HS-5 (cell line): ENCODE measurements at regions not wholly inside any gene's neighbourhood (a gene's known extent, or its start where the extent isn't known, plus 50 kb on each side); places are given as distances from the start of the nearest gene placed in this dataset.

Experiments
- DNase-seq: peaks from one replicate; pipeline ENCODE4 v3.0.0-alpha.2; 2012; ENCODE audit warnings: low read depth

- no peak for DNase-seq
Observed at GRCh38 chr13:76795701-76796695, 90.2 kb downstream of the KCTD12 start.

- peak; percentile 19 for DNase-seq
Observed at GRCh38 chr13:76792731-76793347, 93.4 kb downstream of the KCTD12 start.

- DNase-seq, result no peak
Observed at GRCh38 chr13:76790980-76791819, 95.0 kb downstream of the KCTD12 start.

GRCh38 chr13:76790526-76790925 is 95.7 kb downstream of the KCTD12 start:
- no peak for DNase-seq

GRCh38 chr13:76783798-76784197 is 102.4 kb downstream of the KCTD12 start:
- no peak for DNase-seq

GRCh38 chr13:76778853-76779252 is 107.4 kb downstream of the KCTD12 start:
- DNase-seq, result no peak

GRCh38 chr13:76777096-76777495 is 109.1 kb downstream of the KCTD12 start:
- DNase-seq, result no peak

- DNase-seq, result no peak
Observed at GRCh38 chr13:76775088-76775740, 111.0 kb downstream of the KCTD12 start.

GRCh38 chr13:76773448-76774094 is 112.6 kb downstream of the KCTD12 start:
- no peak for DNase-seq

- no peak for DNase-seq
Observed at GRCh38 chr13:76772241-76772640, 114.0 kb downstream of the KCTD12 start.

- DNase-seq, result no peak
Observed at GRCh38 chr13:76769271-76769791, 116.9 kb downstream of the KCTD12 start.

GRCh38 chr13:76768384-76768783 is 117.8 kb downstream of the KCTD12 start:
- DNase-seq, result no peak

- no peak for DNase-seq
Observed at GRCh38 chr13:76764916-76765315, 121.3 kb downstream of the KCTD12 start.

GRCh38 chr13:76764429-76764828 is 121.8 kb downstream of the KCTD12 start:
- DNase-seq, result no peak

GRCh38 chr13:76762721-76763120 is 123.5 kb downstream of the KCTD12 start:
- no peak for DNase-seq

GRCh38 chr13:76759877-76760276 is 126.3 kb downstream of the KCTD12 start:
- DNase-seq, result no peak

- no peak for DNase-seq
Observed at GRCh38 chr13:76758738-76759137, 127.5 kb downstream of the KCTD12 start.

GRCh38 chr13:76758257-76758656 is 127.9 kb downstream of the KCTD12 start:
- DNase-seq, result no peak

- DNase-seq, result no peak
Observed at GRCh38 chr13:76756451-76756850, 129.8 kb downstream of the KCTD12 start.

GRCh38 chr13:76754414-76754813 is 131.8 kb downstream of the KCTD12 start:
- DNase-seq, result no peak

- DNase-seq, result no peak
Observed at GRCh38 chr13:76751278-76751677, 134.9 kb downstream of the KCTD12 start.
